GM18520 (cell line): ENCODE measurements at regions not wholly inside any gene's neighbourhood (a gene's known extent, or its start where the extent isn't known, plus 50 kb on each side); places are given as distances from the start of the nearest gene placed in this dataset.
"Not testable (repeated sequence)": the region's sequence is repeated elsewhere in the genome, so short reads cannot be mapped to it uniquely, and the experiment has no call there.

Experiments used
- ATAC-seq: cut with Tn5 transposase; IDR thresholded peaks from one replicate; pipeline ENCODE4 v1.9.1; 2021; ENCODE audit not compliant: unreplicated experiment

- no peak for ATAC-seq
Measured at GRCh38 chr5:101664071-101664791, 631.9 kb downstream of the SLCO4C1 start.

- no peak for ATAC-seq
Measured at GRCh38 chr5:101663543-101663942, 632.5 kb downstream of the SLCO4C1 start.

- no peak for ATAC-seq
Measured at GRCh38 chr5:101662263-101662662, 633.8 kb downstream of the SLCO4C1 start.

DNA sequence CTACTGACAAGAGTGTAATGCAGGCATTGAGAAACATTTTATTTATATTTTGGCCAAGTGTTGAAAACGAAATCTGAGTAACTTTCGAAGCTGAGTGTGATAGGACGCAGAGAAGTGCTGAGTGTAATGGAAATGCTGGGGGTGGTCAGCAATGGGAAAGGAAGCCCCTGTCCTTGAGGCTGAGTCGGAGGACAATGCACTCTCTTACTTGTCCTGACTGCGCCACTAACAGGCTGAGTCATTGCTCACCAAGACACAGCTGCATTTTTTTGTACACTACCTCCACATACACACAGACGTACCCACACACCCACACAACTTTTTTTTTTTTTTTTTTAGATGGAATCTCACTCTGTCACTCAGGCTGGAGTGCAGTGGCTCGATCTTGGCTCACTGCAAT is 637.7 kb downstream of the SLCO4C1 start:
- no peak for ATAC-seq

DNA sequence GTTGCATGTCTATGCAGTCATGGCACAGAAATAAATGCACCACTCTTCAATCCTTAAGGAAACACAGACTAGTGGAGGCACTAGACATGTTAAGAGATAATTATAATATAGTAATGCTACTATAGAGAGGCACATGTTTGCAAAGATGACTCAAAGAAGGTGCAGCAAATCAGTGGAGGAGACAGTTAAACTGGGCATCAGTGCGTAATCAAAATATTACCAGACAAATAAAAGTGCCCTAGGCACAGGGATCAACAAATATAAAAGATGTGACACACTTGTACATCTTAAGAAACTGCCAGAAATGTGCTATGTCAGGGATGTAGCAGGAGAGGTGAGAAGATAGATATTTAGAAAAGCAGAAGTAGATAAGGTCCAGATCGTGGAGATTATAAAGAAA is 642.1 kb downstream of the SLCO4C1 start:
- ATAC-seq, result no peak

DNA sequence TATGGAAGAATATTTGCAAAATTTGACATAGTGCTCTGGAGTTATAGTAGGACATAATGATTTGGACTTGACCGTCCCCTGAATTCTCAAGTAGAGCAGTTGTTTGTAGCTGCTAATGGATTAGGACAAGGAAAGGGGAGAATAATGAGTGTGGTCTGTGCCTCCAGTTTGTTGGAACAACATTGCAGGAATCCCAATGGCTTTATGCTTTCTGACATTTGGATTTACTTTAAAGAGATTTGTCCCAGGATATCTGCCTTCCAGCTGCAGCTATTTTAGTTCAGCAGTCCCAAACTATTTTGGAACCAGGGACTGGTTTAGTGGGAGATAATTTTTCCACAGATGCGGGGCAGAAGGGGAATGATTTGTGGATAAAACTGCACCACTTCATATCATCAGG is 648.2 kb downstream of the SLCO4C1 start:
- no peak for ATAC-seq

- no peak for ATAC-seq
Measured at GRCh38 chr5:101643794-101644193, 652.3 kb downstream of the SLCO4C1 start.

DNA sequence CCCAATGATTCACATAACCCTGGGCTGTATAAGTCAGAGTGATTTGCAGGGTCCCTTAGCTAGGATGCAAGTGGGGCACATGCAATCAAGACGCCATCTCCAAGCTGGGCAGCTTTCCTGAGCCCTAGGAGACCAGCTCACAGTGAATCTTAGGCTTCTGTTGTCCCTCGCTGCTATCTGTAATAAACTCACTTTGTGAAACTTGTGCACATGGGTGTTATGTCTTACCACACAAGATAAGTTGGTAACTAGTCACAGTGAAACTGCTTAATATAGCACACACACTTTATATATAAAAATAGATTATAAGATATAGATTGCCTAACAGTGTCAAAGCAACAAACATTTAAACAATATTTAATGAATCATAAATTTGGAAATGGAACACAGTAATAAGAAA is 658.5 kb downstream of the SLCO4C1 start:
- ATAC-seq, result no peak

DNA sequence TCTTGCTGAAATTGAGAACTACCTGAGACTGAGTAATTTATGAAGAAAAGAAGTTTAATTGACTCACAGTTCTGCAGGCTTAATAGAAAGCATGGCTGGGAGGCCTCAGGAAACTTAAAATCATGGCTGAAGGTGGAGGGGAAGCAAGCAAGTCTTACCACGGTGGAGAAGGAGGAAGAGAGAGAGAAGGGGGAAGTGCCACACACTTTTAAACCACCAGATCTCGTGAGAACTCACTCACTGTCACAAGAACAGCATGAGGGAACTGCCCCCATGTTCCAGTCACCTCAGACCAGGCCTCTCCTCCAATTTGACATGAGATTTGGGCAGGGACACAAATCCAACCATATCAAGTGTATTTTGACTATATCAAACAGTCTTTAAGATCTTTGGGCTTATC is 668.3 kb downstream of the SLCO4C1 start:
- ATAC-seq, result not testable (repeated sequence)

DNA sequence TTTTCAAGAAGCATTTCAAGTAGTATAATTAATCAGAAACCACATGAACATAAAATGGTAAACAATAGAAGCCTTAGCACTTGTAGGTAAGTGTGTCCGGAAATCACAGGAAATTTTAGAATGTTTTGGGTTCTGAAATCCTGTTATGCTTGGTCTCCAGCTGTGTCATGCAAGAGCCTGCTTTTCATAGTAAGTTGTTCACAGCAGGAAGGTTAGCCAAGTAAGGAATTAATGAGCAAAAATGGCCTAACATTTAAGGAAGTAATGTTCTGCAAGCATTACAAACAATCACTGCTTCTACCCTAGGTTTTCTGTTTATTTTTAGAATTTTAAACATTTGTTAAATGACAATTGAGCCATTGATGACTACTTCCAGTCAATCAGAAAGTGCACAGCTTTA is 669.5 kb downstream of the SLCO4C1 start:
- no peak for ATAC-seq

DNA sequence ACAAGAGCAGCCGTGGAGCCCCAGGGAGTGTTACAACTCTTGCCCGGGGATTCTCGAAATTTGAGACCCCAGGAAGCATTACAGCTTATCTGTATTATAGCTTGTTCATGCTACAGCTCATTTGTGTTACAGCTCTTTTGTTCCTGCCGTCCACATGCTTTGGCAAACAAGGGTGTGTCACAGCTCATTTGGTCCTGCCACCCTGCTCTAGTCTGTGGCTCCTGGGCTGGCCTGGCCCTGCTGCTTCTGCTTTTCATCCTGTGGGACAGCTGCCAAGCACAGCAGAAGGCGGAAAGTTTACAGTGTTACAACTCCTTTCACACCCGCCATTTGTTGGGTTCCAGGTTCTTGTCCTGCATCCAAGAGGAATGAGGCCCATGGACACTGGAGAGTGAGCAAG is 685.0 kb downstream of the SLCO4C1 start:
- ATAC-seq, result no peak

GRCh38 chr5:101608322-101608721 is 687.8 kb downstream of the SLCO4C1 start:
- no peak for ATAC-seq

- no peak for ATAC-seq
Measured at GRCh38 chr5:101605700-101606099, 690.4 kb downstream of the SLCO4C1 start.

DNA sequence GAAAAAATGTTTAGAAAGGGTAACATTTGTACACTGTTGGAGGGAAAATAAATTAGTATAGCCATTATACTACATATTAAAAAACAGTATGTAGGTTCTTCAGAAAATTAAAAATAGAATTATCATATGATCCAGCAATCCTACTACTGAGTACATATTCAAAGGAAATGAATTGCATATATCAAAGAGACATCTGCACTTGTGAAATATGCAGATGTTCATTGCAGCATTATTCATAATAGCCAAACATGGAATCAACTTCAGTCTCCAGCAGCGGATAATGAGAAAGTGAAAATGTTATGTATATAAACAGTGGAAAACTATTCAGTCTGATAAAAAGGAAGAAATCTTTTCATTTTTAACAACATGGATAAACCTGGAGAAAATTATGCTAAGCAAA is 695.5 kb downstream of the SLCO4C1 start:
- no peak for ATAC-seq

GRCh38 chr5:101590384-101590783 is 687.3 kb upstream of the ST8SIA4 start:
- no peak for ATAC-seq

- no peak for ATAC-seq
Measured at GRCh38 chr5:101585366-101585765, 682.3 kb upstream of the ST8SIA4 start.

GRCh38 chr5:101580591-101580990 is 677.5 kb upstream of the ST8SIA4 start:
- no peak for ATAC-seq

- no peak for ATAC-seq
Measured at GRCh38 chr5:101574017-101574416, 670.9 kb upstream of the ST8SIA4 start.

- ATAC-seq, result no peak
Measured at GRCh38 chr5:101561018-101561417, 657.9 kb upstream of the ST8SIA4 start.

DNA sequence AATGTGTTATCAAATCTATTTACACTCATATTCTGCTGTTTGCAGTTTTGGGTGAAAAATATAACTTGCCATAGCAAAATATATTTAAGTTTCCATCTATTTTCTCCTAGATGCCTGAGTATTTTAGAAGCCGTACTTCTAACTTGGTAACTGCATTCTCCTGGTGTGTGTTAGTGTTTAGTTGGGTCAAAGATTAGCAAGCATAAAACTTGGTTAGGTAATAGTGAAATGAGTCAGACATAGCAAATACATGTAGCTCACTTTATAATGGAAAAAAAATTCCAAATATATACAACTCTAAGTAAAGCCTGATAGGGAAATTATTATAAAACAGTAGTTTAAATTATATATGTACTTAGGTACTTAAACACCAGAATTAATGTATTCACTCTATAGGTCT is 640.7 kb upstream of the ST8SIA4 start:
- no peak for ATAC-seq

DNA sequence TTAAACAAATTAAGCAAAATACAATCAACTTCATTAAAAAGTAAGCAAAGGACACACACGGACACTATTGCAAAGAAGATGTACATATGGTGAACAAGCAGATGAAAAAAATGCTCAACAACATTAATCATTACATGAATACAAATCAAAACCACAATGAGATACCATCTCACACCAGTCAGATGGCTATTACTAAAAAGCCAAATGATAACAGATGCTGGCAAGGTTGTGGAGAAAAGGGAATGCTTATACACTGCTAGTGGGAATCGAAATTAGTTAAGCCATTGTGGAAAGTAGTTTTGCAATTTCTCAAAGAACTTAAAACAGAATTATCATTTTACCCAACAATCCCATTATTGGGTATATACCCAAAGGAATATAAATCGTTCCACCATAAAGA is 636.2 kb upstream of the ST8SIA4 start:
- no peak for ATAC-seq

DNA sequence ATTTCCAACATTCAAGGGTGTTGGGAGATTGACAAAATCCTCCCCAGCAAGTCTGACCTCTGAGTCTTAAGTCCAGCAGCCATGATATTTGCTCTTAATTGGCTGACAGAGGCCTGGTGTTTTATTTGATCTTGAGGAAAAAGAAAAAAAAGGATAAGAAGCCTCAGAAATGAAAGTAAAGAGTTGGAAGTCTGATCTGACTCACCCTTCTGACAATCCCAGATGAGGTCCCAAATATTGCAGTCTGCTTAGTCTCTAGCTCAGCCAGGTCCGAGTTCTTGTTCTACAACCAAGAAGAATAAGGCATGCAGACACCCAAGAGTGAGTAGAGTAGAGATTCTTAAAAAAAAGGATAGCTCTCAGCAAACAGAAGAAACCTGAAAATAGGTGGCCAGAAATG is 632.5 kb upstream of the ST8SIA4 start:
- no peak for ATAC-seq

DNA sequence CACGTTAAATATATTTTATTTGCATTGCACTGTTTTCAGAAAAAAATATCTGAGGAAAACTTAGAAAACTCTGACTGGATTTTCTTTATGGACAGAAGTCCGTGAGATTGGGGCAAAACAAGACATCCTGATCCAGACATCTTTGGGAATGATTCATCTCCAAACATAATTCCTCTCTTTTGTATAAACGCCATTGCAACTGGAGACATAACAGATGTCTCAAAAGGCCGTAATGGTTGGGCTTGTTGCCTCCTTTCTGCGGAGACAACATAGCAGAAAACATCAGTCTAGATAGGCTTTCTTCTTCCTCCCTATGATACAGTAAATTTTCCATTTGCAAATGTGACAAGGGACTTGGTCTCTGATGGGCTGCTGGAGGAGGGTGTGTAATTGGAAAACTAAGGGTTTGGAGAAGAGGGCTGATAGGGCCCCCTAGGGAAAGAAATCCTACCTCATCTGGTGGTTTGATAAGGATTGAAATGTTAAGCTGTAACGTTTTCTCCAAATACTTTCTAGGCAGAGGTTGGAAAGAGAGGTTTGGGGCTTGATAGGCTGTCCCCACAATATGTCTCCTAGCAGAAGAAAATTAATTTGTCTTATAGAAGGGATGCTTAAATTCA is 631.5 kb upstream of the ST8SIA4 start:
- ATAC-seq, result no peak
